SIG-M5 treated with dmso at 0.1 percent for 504 hours (cell line): ENCODE measurements at regions not wholly inside any gene's neighbourhood (a gene's known extent, or its start where the extent isn't known, plus 50 kb on each side); places are given as distances from the start of the nearest gene placed in this dataset.

Experiments
- DNase-seq: peaks from one replicate; lab custom pipeline; 2025; ENCODE audit not compliant: unreplicated experiment; lab: John Stamatoyannopoulos, UW

DNA sequence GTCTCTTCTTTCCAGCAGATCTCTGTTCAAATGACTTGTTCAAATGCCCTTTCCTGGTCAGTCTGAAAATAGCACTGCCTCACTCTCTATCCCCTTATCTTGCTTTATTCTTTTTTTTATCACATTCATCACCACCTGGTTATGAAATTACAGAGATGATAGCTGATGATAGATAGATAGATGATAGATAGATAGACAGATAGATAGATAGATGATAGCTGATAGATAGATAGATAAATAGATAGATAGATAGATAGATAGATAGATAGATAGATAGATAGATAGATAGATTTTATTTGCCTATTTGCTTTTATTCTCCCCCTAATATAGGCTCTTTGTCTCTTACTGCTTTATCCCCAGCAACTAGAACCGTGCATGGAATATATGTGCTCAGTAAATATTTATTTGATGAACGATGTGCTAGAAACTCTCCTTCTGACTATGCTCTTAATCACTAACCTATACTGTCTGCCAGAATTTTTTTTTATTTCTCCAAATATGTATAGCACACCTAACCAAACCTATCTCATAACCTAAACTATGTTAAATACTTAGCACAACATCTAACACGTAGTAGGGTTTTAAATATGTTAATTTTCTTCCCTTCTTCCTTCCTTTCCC is 372.8 kb upstream of the DUSP10 start:
- DNase-seq: no peak

DNA sequence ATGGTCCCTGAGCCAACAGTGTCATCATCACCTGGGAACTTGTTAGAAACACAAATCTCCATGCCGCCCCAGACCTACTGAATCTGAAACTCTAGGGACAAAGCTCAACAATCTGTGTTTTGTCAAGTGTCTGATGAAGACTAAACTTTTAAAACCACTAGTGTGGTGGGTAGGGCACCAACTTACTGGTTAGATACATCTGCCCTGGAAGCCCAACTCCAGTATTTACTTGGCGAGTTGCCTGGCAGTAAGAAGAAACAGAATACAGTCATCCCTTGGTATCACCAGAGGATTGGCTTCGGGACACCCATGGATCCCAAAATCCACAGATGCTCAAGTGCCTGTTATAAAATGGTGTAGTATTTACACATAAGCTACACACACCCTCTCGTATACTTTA is 367.9 kb upstream of the DUSP10 start:
- DNase-seq: no peak

DNA sequence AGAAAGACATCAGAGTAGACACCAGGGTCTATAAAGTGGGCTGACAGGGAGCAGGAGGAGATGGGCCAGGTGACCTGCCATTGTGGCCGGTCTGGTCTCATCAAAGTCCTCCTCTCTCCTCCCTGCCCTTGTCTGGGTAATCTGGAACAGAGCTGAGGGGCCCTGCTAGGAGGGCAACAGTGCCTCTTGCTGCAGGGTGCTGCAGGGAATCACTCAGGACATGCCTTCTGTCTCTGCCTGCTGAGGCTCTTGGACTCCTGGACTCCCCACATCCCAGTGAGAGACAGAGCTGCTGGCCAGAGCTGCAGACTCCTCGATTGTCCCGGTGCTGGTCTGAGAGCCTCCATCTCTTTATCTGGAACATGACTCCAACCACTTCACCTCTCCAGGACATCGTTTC is 366.1 kb upstream of the DUSP10 start:
- no peak for DNase-seq

DNA sequence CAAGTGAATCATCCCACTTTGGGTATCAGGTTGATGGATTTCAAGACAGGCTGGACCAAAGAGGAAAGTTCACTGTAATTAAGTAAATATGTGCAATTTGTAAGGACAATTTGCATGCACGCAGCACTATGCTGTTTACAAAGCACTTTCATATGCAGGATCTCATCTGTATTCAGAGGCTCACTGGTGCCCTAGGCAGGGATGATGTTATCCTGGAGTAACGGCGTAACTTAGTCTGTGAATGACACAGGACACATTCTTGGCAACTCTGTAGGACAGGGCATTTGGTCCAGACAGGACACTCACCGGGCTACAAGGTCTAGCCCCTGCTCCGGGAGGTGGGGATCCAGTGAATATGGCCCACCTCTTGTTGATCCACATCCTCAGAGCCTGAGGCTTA is 365.4 kb upstream of the DUSP10 start:
- DNase-seq: no peak

DNA sequence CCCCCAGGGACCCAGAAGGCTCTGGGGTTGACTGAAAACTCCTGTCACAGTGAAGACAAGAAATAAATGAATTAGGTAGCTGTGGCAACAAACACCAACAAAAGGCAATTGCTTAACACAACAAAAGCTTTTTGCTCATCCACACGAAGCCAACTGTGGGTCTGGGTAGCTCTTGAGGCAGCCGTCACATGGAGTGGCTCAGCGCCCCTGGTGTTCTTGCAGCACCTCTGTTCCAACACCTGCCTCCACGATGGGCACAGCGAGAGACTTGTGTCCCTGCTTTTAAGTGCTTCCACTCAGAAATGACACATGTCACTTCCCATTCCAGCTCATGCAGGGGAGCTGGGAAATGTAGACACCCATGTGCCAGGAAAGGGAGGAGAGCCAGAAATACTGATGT is 364.5 kb upstream of the DUSP10 start:
- DNase-seq: no peak

DNA sequence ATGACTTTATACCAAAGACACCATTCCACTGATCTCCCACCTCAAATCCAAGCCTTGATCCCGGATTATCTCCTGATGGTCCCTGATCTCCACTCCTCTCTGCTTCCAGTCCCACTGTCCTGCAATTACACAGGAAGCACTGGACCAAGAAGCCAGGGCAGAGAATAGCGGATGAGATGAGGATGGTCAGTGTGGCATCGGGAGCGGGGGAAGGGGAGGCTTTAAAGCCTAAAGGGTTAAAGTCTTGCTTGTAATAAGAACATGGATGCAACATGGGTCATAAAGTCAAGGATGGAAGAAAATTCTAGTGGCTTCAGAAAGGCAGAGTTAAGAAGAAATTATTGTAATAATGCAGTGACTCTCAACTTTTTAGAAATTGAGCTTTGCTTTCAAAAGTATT is 364.0 kb upstream of the DUSP10 start:
- no peak for DNase-seq

DNA sequence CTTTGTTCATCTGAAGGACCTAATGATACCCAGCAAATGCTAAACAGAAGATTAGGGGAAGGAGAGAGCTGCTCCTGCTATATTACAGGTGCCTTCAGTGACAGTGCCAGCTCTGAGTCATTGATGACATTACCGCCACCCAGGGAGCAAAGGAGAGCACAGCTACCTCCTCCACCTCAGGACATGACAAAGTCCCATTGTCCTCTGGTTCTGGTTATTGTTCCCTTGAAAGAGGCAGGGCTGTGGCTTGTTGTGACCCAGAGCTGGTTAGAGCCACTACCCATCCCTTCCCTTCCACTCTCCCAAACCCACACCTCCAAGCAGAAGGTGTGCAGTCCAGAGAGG is 363.5 kb upstream of the DUSP10 start:
- DNase-seq: no peak

DNA sequence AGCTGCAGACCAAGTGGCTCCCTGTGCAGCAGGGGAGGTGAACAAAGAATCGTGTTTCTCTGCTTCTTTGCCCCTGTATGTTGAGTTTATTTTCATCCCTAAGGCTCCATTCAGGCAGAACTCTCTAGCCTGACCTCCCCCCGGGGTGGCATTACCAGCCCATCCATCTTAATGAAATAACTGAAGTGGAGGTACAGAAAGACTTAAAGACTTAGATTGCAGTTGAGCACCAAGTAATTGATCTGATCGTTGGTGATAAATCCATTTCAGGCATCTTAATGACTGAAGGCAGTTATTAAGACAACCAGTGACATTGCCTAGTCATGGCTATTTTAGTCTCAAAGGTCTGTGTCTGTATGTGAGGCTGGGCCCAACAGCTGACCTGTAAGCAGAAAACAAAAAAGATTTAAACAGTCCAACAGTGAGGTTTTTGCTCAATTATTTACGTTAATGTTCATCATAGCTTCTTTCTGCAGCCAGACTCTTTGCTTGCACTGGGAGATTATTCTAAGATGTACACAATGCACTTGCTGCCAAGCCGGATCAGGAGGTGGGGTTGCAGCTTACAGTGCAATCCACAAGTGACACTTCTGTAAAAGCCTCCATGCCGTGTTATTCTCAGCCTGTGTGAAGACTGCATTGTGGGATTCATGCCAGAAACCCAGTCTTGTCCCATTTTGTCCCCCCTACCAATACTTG is 363.0 kb upstream of the DUSP10 start:
- no peak for DNase-seq

DNA sequence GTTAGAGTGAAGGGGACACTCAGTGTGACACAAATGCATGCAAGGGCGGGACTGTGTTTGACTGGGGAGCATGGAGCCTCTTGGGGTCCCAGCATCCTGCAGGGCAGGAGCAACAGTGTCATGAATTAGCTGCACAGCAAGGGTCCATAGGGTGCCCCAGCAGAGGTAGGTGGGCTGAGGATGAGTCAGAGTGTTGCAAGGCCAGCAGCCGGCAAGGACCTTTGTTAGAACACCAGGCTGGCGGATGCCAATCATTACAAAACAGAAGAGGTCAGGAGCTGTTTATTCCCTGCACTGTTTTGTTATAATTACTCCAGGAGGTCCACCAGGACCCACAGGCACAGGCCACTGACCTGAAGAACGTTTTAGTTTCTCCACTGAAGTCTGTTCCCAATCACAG is 362.2 kb upstream of the DUSP10 start:
- DNase-seq: no peak

DNA sequence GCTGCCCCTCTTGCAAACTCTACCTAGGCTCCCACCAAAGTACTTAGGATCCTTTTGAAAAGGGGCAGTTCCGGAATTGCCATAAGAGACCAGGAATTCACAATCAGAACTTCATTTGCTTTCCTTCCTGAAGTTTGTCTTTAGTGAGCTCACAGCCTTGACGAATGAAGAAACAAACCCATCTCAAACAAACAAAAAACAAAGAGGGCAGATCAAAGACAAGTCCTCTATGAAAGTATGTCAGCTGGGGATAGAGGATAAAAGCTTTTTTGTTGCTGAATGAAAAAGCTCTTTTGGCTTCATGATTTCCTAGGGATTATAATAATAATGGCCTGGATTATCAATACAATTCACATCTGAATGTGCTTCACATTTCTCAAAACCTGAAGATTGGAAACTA is 357.9 kb upstream of the DUSP10 start:
- DNase-seq: no peak

DNA sequence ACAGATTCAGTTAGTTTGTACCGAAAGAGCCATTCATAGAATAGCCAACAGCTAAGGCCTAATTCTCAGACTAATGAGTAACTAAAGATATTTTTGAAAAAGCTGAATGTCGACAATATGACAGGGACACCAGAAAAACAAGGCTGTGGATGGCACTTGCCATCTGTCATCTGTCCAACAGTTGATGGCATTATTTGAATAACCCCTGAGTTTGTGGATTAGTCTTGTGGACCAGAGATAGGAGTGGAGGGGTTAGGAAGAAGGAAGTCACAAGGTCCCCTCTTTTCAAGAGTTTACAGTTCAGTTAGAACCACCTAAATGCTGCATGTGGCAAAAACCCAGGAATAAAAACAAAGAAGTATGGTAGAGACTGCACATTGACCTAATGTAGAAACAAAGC is 356.5 kb upstream of the DUSP10 start:
- DNase-seq: no peak

DNA sequence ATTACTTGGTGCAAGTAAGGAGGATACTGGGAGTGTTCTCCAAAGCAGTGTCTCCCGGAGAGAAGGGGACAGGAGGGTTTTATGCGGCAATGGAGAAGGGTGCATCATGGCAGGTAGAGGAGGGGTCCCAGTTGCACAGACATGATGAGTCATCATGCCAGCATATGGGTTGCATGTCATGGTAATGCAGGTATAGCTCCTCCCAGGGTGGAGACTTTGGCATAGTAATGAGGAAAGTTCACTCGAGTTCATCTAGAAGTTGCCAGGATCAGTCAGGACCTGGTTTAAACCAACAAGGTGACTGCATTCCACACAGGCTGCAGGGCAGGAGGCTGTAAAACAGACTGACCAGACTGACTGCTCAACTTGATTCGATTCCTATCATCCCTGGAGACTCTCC is 355.7 kb upstream of the DUSP10 start:
- DNase-seq: no peak

DNA sequence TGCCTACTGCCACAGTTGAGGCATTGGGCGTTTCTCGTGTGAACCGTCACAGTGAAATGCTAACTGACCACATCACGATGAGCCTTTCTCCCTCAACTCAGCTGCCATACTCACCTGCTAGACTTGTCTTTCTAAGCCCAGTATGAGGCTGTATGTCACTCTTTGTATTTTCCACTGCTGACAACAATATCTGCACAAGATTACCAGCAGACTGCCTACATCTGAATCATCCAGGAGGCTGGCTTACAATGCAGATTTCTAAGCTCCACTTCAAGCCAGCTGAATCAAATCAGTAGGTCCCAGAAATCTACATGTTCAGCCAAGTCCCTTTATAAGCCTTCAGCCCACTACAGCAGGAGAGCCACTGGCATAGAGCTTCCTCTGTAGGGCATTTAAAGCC is 355.0 kb upstream of the DUSP10 start:
- DNase-seq: no peak

DNA sequence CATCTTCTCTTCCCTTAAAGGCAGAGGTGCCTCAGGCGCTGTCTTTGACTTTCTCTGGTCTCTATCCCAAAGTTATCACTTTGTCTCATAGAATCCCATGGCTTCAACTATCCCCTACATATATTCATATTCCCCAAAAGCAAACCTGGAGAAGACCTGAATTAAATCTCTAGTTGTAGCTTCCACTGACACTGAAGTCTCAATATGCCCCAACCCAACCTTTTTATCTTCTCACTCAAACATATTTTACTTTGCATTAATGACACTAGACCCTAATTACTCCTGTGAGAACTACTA is 354.5 kb upstream of the DUSP10 start:
- DNase-seq: no peak

DNA sequence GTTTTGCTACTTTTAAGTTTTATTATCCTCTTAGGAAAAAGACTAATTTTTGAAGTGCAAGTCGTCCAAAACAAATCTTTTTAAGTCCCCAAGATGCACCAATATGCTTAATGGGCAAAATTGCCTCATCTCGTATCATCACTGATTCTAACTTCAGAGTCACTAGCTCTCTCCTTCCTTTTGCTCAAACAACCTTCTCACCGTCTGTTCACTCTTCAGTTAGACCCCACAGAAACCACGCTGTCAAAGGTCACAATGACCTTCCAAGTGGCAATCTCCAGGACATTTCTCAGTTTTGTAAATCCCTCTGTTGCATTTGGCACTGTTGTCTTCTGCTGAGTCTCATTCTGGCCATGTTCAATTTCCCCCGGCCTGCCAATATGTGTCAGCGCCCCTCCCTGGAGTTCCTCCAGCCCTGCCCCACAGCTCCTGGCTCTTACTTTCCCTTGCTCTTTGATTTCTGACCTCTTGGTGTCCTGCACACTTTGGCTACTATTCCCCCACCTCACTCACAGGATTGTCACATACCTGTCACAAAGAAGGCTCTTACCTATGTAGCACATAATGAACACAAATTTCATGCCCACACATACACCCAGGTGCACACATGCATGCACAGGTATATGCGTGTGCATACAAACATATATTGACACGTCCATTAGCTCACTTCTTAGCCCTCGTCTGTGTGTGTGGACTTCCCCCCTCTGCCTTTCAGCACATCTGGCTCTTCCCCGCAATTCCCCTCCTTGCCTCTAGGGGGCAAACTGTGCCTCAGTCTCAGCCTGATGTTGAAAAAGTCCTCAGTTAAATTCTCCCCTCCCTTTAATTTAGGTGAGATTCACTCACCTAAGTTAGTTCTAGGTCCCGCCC is 354.0 kb upstream of the DUSP10 start:
- DNase-seq: peak; percentile 61

DNA sequence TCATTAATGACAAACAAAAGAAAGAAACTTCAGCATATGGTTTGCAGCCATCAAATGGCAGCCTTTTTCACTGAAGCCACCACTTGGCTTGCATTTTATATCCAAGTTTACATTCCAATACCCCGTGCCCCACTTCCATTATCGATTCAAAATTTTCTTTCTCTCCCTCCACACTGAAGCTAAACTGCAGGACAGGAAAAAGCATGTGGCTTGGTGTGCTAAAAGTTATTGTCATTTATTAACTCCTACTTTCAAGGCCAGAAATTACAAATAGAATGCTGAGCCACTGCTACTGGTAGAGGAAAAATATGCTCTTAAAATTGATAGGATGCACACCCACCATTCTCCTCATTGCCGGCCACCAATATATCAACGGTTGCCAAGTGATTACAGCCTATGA is 351.6 kb upstream of the DUSP10 start:
- DNase-seq: no peak

DNA sequence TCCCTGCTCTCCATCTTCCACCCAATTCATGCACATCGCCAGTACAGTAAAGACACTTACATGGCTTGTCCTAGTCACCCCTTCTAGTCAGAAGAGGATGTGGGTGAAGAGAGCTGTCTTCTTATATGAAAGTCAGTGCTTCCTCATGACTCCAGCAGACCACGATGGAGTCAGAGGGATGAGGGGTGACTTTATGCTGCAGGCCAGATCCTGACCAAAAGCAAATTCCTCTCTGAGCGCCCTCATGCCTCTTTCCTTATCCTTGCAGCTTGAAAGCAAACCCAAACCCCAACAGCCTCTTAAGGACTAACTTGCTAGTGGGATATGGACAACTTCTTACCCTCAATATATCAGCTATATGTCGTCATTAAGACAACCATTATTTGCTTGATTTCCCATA is 348.2 kb upstream of the DUSP10 start:
- DNase-seq: no peak

DNA sequence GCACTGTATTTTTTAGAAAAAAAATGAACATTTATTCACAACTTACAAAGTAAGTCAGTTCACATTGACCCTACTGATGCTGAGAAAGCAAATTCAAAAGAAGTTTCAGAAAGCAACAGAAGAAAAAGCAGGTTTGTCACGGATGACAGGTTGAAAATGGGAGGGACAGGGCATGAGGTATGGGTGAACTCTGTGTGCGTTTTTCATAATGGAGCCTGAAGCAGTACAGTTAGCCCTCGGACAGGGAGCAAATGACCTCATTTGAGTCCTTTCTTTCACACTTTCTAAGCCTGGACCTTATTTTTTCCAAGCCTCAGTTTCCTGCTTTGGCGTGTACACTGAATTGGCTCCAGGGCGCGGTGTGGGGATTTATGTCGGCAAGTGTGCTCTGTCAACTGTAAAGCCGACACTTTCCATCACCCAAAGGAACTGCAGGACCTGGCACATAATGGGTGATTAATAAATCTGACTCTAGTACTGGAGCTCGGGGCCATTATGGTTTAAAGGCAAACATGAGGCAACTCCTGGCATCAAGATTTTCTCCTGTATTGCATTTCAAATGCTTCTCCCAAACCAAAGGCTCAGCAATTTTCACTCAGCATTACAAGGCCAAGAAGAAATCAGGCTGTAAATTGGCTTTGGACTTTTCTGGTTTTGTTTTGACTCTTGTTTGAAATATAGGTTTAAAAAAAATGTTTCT is 345.5 kb upstream of the DUSP10 start:
- DNase-seq: no peak

DNA sequence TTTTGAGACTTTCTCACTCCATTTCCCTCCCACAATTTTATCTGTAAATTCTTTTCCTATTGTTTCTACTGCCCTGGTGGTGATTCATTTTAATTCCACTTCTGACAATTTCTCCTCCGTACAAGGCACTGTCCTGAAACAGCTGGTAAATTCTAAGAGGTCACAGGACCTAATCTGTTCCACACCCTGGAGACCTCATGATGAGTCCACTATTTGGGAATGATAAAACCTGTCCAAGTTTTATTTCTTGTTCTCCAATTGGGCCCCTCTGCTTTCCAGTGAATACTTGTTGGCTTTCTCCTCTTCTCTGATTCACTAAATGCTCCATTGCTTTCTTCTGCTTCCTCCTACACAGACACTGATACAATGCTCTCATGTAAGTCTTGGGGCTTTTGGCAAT is 343.1 kb upstream of the DUSP10 start:
- DNase-seq: no peak

DNA sequence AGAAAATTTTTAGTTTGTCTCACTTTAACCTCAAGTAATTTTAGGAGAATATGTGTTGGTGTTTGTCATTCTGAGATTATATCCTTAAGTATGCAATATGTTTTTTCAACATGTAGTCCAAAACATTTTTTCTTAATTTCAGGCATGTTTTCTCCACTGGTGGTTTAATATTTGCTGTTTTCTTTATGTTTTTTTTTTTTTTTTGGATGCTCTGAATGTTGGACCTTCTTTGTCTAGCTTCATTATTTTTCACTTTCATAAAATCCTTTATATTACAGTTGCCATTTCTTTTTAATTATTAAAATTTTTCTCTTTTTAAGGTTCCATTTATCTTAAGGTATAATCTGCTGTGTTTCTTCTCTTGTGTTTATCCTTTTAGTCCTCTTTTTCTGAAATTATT is 342.2 kb upstream of the DUSP10 start:
- DNase-seq: no peak

DNA sequence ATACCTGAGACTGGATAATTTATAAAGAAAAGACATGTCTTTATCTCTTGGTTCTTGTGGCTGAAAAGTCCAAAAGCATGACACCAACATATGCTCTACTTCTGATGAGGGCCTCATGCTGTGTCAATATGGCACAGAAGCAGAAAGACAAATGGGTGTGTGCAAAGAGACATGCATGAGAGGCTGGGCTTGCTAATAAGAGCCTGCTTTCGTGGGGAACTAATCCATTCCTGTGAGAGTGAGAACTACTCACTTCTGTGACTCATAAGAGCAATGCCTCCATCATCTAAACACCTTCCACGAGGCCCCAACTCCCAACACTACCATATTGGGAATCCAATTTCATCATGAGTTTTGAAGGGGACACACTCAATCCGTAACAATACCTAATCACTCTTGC is 340.0 kb upstream of the DUSP10 start:
- DNase-seq: no peak

DNA sequence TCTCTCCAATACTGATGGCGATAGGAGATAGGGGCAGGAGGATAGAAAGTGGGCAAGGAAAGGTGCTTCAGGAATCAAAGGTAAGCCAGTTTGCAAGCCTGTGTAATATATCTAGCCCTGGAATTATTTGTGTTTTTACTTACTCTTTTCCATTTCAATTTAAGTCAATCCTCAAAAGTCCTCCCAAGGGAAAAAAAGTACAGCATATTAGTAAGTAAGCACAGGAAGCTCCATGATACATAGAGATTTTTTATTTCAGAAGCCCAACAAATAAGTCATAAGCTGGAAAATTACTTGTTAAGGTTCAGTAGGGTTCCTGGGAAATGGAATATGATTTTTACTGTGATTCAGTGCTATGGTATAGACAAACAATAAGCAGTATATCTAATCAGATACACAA is 337.7 kb upstream of the DUSP10 start:
- no peak for DNase-seq
